ENCODE measurements at regions not wholly inside any gene's neighbourhood (a gene's known extent, or its start where the extent isn't known, plus 50 kb on each side); places are given as distances from the start of the nearest gene placed in this dataset.

- TF ChIP-seq CTCF (IDR thresholded peaks at IDR 0.05; ENCODE audit: control extremely low read depth in 1 of 3, insufficient read depth in 1 of 3, low read depth in 1 of 3, low read length in 3 of 3) (no peak), POLR2A (IDR thresholded peaks at IDR 0.05; ENCODE audit: control extremely low read depth in 1 of 2, low read depth in 2 of 2, low read length in 2 of 2) (no peak), CEBPB (IDR thresholded peaks at IDR 0.05; ENCODE audit: low read depth, low read length) (no peak), SP1 (IDR thresholded peaks at IDR 0.05; ENCODE audit: low read depth, low read length) (no peak), BRCA1 (IDR thresholded peaks at IDR 0.05; ENCODE audit: low read depth, low read length) (no peak), ATF2 (IDR thresholded peaks at IDR 0.05; ENCODE audit: low read length) (no peak), EP300 (IDR thresholded peaks at IDR 0.05; ENCODE audit: borderline replicate concordance in 1 of 2, low read depth in 2 of 2, low read length in 2 of 2) (no peak), ASH2L (IDR thresholded peaks at IDR 0.05; ENCODE audit: low read length) (no peak), SRF (IDR thresholded peaks at IDR 0.05; ENCODE audit: low read depth, low read length) (no peak), CREB1 (IDR thresholded peaks at IDR 0.05) (no peak), NRF1 (IDR thresholded peaks at IDR 0.05; ENCODE audit: low read depth, low read length) (no peak), SIN3A (conservative IDR thresholded peaks at IDR 0.05 in 1 of 2, IDR thresholded peaks at IDR 0.05 in 1 of 2; ENCODE audit: low read depth in 1 of 2, low read length in 2 of 2) (no peak)
Observed at GRCh38 chr5:88540471-88541115, 271.9 kb upstream of the TMEM161B start.
